ENCODE measurements at regions not wholly inside any gene's neighbourhood (a gene's known extent, or its start where the extent isn't known, plus 50 kb on each side); places are given as distances from the start of the nearest gene placed in this dataset.

DNA sequence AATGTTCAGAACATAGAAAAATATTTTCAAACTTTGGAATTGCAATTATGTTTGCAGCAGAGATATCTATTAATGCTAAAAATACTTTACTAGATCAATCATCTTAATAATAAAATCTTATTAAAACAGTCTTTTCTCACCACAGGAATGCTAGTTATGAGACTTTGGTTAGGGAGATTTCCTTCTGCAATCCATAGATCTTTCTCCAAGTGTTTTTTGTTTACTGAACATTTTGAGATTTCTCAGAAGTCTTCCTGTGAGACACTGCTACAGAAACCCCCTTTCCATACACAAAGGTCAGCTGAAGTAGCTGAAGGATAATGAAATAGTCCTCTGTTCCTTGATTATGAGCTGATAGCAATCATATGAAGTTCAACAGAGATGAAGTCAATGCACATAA is 59.4 kb upstream of the RAPH1 start:
- H3K27ac Mint-ChIP-seq: no peak overlapping the region
- DNase-seq (ENCODE audit: extremely low spot score, unreplicated experiment): no peak
- peaks cover 16% of the 10 kb centered on the region for H3K4me1 Mint-ChIP-seq (ENCODE audit: unreplicated experiment)
- TF ChIP-seq, protein P1, sequence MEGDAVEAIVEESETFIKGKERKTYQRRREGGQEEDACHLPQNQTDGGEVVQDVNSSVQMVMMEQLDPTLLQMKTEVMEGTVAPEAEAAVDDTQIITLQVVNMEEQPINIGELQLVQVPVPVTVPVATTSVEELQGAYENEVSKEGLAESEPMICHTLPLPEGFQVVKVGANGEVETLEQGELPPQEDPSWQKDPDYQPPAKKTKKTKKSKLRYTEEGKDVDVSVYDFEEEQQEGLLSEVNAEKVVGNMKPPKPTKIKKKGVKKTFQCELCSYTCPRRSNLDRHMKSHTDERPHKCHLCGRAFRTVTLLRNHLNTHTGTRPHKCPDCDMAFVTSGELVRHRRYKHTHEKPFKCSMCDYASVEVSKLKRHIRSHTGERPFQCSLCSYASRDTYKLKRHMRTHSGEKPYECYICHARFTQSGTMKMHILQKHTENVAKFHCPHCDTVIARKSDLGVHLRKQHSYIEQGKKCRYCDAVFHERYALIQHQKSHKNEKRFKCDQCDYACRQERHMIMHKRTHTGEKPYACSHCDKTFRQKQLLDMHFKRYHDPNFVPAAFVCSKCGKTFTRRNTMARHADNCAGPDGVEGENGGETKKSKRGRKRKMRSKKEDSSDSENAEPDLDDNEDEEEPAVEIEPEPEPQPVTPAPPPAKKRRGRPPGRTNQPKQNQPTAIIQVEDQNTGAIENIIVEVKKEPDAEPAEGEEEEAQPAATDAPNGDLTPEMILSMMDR (conservative IDR thresholded peaks at IDR 0.05): no peak
- no peaks in the 10 kb centered on the region for H3K27me3 Mint-ChIP-seq
- no peaks in the 10 kb centered on the region for H3K36me3 Mint-ChIP-seq
- no peaks in the 10 kb centered on the region for H3K9me3 Mint-ChIP-seq
- no peak overlapping the region for H3K4me3 Mint-ChIP-seq

DNA sequence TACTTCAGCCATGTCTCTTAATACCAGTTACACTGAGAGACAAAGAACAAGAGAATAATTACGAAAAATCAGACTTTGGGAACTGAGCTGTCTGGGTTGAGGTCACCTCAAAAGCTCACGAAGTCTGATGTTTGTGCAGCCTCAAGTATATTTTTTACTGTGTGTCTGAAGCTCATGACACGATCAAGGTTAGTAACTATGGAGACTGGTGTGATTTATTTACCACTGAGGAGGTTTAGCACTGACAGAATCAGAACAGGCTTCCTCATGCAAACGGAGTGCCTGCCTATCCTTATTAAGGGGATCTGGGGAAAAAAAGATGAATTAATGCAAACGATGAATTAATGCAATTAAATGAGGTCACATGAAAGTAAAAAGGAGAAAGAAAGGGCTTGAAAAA is 61.1 kb upstream of the RAPH1 start:
- Mint-ChIP-seq H3K4me1 (ENCODE audit: unreplicated experiment) (peaks cover 16% of the 10 kb centered on the region), H3K36me3 (no peaks in the 10 kb centered on the region), H3K4me3 (no peak overlapping the region), H3K27me3 (no peaks in the 10 kb centered on the region), H3K9me3 (no peaks in the 10 kb centered on the region), H3K27ac (no peak overlapping the region)
- TF ChIP-seq, protein P1 (conservative IDR thresholded peaks at IDR 0.05): no peak
- no peak for DNase-seq (ENCODE audit: extremely low spot score, unreplicated experiment)

DNA sequence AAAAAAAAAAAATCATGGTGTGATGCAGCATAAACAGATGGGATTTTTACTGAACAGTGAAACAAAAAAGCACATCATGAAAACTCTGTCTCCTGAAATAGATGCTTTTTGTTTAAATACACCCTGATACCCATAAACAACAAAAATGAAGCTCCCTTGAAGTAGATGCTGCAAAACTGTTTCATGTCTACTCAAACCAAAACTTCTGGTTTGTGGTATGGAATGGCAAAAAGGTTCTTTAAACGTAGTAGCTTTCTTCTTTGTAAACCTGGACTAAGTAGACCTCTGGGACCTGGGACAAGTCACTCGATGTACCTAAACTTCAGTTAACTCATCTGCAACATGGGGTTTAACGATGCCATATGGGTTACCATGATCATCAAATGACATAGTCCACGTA is 64.4 kb upstream of the RAPH1 start:
- TF ChIP-seq, protein P1 (conservative IDR thresholded peaks at IDR 0.05): no peak
- no peak for DNase-seq (ENCODE audit: extremely low spot score, unreplicated experiment)
- Mint-ChIP-seq H3K27me3 (no peaks in the 10 kb centered on the region), H3K4me3 (no peak overlapping the region), H3K27ac (no peak overlapping the region), H3K9me3 (no peaks in the 10 kb centered on the region), H3K36me3 (no peaks in the 10 kb centered on the region), H3K4me1 (ENCODE audit: unreplicated experiment) (peaks cover 21% of the 10 kb centered on the region)

DNA sequence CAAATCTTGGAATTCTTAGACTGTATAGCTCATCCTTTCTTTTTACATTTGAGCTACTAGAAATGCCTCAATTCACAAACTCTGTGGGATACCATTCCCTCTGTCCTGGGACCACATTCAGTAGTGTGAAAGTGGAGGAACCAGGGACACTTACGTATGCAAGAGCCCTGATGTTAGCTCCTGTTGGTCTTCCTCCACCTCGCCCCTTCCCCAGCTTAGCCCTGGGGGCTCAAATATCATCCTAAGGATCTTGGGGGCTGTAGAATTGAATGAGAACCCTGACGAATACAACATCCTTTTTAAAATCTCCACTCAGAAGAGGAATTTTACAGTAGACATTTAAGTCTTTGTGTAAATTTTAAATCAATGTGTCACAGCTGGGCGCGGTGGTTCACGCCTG is 65.2 kb upstream of the RAPH1 start:
- Mint-ChIP-seq H3K36me3 (no peaks in the 10 kb centered on the region), H3K27ac (no peak overlapping the region), H3K4me1 (ENCODE audit: unreplicated experiment) (peaks cover 15% of the 10 kb centered on the region), H3K4me3 (no peak overlapping the region), H3K27me3 (no peaks in the 10 kb centered on the region), H3K9me3 (no peaks in the 10 kb centered on the region)
- TF ChIP-seq, protein P1 (conservative IDR thresholded peaks at IDR 0.05): no peak
- no peak for DNase-seq (ENCODE audit: extremely low spot score, unreplicated experiment)

DNA sequence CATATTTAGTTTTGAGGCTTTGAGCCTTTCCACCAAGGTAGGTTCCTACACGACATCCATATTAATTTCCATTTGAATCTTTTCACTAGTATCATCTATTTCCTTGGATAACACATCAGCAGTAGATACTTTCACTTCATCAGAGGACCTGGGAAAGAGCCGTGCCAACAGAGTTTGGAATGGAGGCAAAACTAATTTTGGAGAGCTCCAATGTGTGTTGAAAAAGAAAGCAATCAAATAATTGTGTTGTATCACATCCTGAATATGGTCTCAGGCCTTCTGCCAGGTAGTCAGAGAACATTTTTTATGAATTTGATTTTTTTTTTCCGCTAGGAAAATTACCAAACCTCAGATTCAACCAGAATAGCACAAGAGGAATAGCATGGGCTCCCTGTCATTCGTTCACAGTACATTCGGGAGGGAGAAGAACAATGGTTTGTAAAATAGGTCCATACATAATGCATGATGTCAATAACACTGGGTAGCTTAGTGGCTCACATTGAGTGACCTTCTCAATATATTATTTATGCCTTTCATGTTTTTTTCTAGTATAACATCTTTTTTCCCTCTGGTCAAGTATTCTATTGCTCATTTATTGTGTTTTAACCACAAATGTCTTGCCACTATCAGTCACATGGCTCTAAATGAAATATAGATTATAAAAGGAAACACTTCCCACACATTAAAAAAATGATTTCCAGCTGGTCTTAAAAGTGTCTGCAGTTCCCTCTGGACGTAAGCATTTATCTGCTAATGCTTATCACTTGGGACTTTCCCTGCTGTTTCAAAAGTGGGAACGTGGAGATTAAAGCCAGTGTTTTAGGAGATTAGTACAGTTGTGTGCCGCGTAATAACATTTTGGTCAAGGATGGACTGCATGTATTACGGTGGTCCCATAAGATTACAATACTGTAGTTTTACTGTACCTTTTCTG is 68.6 kb upstream of the RAPH1 start:
- Mint-ChIP-seq H3K27me3 (no peaks in the 10 kb centered on the region), H3K4me3 (no peak overlapping the region), H3K27ac (no peak overlapping the region), H3K36me3 (no peaks in the 10 kb centered on the region), H3K4me1 (ENCODE audit: unreplicated experiment) (peaks cover 5% of the 10 kb centered on the region), H3K9me3 (no peaks in the 10 kb centered on the region)
- TF ChIP-seq, protein P1 (conservative IDR thresholded peaks at IDR 0.05): no peak
- no peak for DNase-seq (ENCODE audit: extremely low spot score, unreplicated experiment)

Data from type B pancreatic cell (in vitro differentiated cells).